HG03108 (cell line): ENCODE measurements at regions not wholly inside any gene's neighbourhood (a gene's known extent, or its start where the extent isn't known, plus 50 kb on each side); places are given as distances from the start of the nearest gene placed in this dataset.
"Not testable (repeated sequence)": the region's sequence is repeated elsewhere in the genome, so short reads cannot be mapped to it uniquely, and the experiment has no call there.

ENCODE experiments used
- ATAC-seq: cut with Tn5 transposase; IDR thresholded peaks from one replicate; pipeline ENCODE4 v1.9.1; 2021; ENCODE audit warnings: moderate library complexity; ENCODE audit not compliant: unreplicated experiment

DNA sequence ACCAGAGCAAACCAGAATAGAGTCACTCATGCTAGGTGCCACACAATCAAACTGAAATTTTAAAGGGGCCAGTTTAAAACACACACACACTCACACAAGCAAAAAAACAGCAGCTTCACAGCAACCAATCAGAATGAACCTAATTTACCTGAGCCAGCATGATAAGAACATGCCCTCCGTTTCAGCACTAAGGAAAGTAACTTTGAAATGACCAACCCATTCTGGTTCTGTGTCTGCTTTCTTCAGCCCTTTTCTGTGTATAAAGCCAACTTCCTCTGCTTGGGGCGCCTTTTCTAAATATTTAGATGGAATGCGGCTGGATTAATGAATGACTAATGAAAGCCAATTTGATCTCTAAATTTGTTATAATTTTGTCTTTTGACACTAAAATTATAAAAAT is 629.1 kb downstream of the ZEB2 start:
- ATAC-seq = no peak

GRCh38 chr2:143889216-143889615 is 630.7 kb downstream of the ZEB2 start:
- ATAC-seq = no peak

DNA sequence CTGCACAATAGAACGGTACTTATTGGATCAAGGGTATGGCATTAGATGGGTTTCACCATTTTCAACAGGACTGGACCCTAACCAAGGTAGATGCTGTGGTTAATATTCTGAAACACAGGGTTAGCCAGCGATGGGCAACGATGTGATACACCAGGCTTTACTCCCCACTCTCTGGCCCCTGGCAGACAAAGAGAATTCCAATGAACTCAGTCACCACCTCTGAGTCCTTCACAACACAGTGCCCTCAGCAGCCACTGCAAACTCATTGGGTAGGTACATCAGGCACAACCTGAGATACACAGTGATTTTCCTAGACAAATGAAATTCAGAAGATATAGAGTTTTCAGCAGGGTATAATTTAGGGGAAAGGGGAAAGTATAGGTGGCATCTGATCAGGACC is 634.5 kb downstream of the ZEB2 start:
- no peak for ATAC-seq

DNA sequence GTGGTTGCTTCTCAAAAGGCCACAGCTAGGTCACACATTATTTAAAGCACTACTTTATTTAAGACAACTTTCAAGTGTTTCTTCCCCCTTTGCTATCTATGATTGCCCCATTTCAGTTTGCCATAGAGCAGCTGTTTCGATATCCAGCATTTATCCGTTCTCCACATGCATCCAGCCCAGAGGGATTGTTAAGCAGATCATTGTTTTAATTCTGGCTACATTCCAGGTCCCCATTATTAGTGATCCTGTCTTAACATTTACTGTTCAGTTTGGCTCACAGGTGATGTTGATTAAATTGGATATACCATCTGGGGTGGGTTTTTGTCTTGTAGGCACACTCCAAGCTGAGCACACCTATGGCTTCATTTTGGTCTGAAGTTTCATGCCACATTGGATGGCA is 638.7 kb downstream of the ZEB2 start:
- ATAC-seq = no peak

GRCh38 chr2:143877876-143878530 is 641.9 kb downstream of the ZEB2 start:
- ATAC-seq = no peak

- ATAC-seq = no peak
Observed at GRCh38 chr2:143877056-143877455, 642.9 kb downstream of the ZEB2 start.

DNA sequence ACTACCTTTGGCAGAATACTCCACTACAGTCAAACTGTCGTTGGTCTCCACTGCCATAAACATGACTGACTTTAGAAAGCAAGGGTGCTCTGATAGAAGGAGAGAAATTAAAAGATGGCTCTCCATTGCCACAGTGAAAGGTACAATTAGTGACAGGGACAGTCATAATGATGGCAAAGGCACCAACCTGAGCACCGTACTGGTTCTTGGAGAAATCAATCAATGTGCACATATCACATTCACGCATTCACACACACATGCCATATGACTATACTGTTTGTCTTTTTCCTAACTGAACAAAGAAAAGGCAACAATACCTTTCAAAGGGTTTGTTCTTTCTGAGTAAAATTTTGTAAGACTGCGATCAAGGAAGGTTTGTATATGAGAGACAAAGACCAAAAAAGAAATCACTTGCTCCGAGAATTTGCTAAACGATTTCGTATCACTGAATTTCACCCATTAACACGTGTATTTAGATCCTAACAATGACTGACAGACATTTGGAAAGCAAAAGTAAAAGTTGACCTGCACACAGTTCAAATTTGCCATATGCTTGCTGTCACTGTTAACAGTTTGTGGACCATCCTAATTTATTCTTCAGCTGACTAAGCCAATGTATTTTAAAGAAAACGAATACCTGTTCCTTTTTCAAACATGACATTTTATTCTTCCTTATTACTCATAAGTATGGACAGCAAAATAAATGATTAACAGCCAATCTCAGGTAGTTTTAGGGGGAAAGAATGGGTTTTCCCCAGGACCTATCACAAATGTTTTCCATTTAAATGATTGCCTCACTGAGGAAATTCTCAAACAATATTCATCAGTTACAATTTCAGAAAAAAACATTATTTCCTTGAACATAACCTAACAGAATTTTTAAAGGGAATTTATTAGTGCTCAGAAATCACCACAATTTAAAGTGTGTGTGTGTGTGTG is 644.4 kb downstream of the ZEB2 start:
- no peak for ATAC-seq

DNA sequence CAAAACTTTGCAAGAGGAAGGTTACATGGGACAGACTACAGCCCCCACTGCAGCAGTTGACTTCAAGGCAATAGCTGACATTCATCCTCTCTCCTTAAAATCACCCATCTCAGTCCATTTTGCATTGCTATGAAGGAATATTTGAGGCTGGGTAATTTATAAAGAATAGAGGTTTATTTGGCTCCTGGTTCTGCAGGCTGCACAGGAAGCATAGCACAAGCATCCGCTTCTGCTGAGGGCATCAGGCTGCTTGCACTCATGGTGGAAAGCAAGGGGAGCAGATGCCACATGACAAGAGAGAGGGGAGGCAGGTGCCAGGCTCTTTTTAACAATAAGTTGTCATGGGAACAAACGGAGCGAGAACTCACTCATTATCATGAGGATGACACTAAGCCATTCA is 646.0 kb downstream of the ZEB2 start:
- ATAC-seq = no peak

- no peak for ATAC-seq
Observed at GRCh38 chr2:143870696-143871095, 649.2 kb downstream of the ZEB2 start.

DNA sequence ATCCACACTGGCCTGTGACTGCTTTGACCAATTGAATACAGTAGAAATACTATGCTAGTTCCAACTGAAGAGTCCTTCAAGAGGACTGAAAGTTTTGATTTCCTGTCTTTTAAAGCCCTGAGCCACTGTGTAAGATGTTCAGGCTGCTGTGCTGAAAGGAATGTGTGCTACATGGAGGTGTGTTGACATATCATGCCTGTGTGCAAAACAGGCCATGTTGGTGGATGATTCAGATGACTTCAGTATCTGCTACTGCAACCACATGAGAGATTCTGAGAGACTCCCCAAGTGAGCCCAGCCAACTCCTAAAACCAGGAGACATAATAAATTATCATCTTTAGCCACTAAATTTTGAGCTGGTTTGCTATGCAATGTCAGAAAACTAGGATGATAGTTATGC is 662.9 kb downstream of the ZEB2 start:
- ATAC-seq = no peak

DNA sequence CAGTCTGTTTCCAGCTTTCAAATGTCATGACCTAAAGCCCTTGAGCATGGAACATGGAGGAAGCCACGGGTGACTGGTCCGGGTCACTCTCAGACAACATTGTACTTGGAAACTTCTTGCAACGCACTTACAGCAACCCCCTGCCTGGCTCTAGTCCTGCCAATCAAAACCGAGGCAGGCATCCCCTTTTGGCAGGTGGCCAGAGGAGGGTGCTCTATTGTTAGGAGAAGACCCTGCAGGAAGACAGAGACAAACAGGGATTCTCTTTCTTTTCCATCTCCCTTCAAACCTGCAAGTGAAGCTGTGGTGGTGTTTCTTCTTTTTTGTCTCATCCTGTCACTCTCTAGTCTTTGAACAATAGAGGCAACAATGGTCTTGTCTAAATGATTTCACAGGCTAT is 667.2 kb downstream of the ZEB2 start:
- no peak for ATAC-seq

GRCh38 chr2:143850084-143850483 is 669.8 kb downstream of the ZEB2 start:
- ATAC-seq = no peak

- no peak for ATAC-seq
Observed at GRCh38 chr2:143847257-143847656, 672.7 kb downstream of the ZEB2 start.

DNA sequence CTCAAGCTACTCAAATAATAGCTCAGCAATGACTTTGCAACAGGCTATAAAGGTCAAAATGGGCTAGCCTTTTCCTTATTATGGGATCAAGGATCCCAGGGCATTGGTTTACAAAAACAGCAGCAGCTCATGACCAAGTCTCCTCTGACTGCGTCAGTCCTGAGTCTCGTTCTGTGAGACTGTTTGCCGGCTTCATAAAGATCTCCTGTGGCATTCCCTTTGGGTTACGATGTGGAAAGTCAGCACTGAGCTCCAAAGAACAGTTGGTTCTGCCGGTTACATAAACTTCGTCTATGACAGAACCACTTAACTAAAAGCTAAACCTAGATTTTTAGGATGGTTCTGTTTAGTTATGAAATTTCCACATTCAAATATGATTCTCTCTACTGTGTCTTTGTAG is 674.9 kb downstream of the ZEB2 start:
- no peak for ATAC-seq

GRCh38 chr2:143843686-143844085 is 676.2 kb downstream of the ZEB2 start:
- no peak for ATAC-seq

- ATAC-seq = no peak
Observed at GRCh38 chr2:143842836-143843235, 677.1 kb downstream of the ZEB2 start.

GRCh38 chr2:143841935-143842334 is 678.0 kb downstream of the ZEB2 start:
- no peak for ATAC-seq

DNA sequence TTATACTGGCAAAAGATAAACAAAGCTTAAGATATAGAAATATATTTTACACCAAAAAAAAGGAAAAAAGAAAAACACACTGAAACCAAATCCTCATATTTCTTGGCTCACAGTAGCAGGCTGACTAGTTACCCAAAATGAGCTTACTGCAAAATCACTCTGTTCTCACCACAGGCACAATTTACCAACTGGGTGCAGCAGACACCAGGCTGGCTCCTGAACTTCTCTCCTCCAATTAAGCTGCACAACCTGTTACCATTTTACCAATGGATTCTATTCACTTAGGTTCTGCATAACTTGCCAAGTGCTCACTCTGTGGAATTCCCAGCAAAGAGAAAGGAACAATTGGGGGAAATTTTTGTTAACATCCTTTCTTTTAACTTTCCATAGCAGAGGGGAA is 679.3 kb downstream of the ZEB2 start:
- ATAC-seq = no peak

DNA sequence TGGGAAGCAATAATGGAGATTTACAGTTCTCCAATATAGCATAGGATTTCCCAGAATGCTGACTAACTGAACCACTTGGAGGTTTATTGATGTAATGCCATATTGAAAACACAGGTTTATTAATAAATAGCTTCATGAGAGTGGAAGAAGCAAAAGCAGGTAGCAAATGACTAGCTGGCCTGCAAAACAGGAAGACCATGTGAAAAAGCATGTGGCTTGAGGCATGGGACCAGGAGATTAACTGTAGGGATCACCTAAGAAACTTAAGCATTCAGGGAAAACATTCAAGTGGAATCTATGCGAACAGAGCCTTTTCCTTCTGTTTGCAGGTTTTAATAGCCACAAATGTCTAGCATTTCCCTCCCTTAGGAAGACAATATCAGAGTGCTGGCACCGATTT is 679.7 kb downstream of the ZEB2 start:
- no peak for ATAC-seq

DNA sequence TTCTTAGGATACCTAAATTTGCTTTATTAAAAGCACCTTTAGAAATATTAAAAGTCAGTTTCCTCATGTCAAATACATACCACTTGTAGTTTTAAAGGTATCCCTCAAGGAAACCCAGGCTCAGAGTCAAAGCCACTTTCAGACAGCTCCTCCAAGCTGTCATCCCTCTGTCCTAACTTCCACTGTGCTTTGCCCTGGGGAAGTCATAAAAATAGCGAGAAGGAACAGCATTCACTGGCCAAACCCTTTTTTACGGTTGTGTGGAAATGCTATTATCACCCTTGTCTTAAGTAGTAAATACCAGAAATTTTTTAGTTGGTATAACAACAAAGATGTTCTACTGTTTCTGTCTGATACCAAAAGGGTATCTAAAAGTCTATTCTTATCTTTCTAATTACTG is 680.5 kb downstream of the ZEB2 start:
- ATAC-seq = no peak

GRCh38 chr2:143837055-143837454 is 682.9 kb downstream of the ZEB2 start:
- not testable (repeated sequence) for ATAC-seq

DNA sequence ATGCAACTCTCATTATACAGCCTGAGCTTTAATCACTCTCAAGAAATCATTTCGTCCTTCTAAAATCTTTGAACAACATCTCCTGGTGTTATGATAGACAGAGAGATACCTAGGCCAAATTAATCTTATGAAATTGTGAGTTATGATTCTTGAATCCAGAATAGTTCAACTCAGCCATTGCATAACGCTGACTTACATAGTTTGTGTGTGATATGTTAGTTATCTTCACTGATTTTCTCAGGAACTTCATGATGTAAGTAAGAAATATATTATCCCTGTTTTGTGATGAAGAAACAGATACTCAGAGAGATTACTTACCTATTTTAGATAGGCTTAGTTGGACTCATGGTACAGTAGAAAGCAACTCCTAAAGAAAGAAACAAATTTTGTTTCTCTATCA is 684.4 kb downstream of the ZEB2 start:
- ATAC-seq = no peak
